LNCAP (cell line): ENCODE measurements at regions not wholly inside any gene's neighbourhood (a gene's known extent, or its start where the extent isn't known, plus 50 kb on each side); places are given as distances from the start of the nearest gene placed in this dataset.

ENCODE experiments used
- CTCF ChIP-seq: fragments of 450-650 bp; IDR thresholded peaks from 2 replicates; pipeline ENCODE4 v1.5.1; 2017; ENCODE audit warnings: mild to moderate bottlenecking

- no peak for TF ChIP-seq CTCF
Measured at GRCh38 chr3:64321747-64322146, 96.5 kb upstream of the PRICKLE2 start.

- no peak for TF ChIP-seq CTCF
Measured at GRCh38 chr3:64319391-64319790, 94.1 kb upstream of the PRICKLE2 start.

- no peak for TF ChIP-seq CTCF
Measured at GRCh38 chr3:64318668-64319271, 93.5 kb upstream of the PRICKLE2 start.

GRCh38 chr3:64318001-64318400 lies 92.7 kb upstream of the PRICKLE2 start:
- no peak for TF ChIP-seq CTCF

GRCh38 chr3:64316971-64317370 lies 91.7 kb upstream of the PRICKLE2 start:
- TF ChIP-seq CTCF: no peak

GRCh38 chr3:64311424-64312061 lies 86.3 kb upstream of the PRICKLE2 start:
- TF ChIP-seq CTCF: no peak

- no peak for TF ChIP-seq CTCF
Measured at GRCh38 chr3:64308931-64309330, 83.7 kb upstream of the PRICKLE2 start.
